GM12865 (cell line): ENCODE measurements at regions not wholly inside any gene's neighbourhood (a gene's known extent, or its start where the extent isn't known, plus 50 kb on each side); places are given as distances from the start of the nearest gene placed in this dataset.

Source experiments
- DNase-seq: peaks from one replicate; pipeline ENCODE4 v3.0.0; 2010; ENCODE audit warnings: low read depth
- H3K4me3 ChIP-seq: 2 replicates; pipeline ENCODE4 v1.5.1; 2011; ENCODE audit warnings: mild to moderate bottlenecking, low read depth, low read length, control low read depth
- TF ChIP-seq, protein P1 (sequence below): IDR thresholded peaks from 2 replicates; pipeline ENCODE4 v1.5.1; 2011; ENCODE audit warnings: low read length, control low read depth, low read depth, inconsistent platforms; ENCODE audit not compliant: insufficient read depth; ENCODE audit errors: missing control alignments

DNA sequence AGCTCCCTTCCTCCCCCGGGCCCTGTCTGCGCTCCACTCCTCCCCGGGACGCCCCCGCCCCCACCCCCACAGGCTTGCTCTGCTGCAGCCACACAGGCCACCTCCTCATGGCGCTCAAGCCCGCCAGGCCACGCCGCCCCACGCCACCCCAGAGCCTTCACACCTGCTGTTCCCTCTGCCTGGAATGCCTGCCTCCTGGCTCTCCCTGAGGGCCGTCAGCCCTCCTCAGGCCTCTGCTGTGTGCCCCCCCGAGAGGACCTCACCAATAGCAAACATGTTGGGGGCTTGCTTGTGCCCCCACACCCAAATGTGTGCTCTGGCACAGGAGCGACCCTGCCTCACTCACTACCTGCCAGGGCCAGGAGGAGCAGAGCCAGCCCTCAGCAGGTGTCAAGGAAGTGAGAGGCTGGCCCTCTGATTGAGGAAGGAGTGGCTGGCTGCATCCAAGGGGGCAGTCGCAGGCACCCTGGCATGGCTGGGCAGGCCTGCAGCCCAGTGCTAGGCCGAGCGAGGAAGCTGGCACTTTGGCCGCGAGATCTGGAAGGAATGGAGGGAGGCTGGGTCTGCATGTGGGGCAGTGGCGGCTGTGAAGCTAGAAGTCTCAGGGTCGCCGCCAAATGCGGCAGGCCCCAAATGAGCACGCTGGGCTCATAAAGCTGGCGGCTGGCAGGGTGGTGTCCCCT lies 86.5 kb downstream of the INHBB start:
- no peak overlapping the region for H3K4me3 ChIP-seq
- DNase-seq: no peak
- TF ChIP-seq, protein P1, sequence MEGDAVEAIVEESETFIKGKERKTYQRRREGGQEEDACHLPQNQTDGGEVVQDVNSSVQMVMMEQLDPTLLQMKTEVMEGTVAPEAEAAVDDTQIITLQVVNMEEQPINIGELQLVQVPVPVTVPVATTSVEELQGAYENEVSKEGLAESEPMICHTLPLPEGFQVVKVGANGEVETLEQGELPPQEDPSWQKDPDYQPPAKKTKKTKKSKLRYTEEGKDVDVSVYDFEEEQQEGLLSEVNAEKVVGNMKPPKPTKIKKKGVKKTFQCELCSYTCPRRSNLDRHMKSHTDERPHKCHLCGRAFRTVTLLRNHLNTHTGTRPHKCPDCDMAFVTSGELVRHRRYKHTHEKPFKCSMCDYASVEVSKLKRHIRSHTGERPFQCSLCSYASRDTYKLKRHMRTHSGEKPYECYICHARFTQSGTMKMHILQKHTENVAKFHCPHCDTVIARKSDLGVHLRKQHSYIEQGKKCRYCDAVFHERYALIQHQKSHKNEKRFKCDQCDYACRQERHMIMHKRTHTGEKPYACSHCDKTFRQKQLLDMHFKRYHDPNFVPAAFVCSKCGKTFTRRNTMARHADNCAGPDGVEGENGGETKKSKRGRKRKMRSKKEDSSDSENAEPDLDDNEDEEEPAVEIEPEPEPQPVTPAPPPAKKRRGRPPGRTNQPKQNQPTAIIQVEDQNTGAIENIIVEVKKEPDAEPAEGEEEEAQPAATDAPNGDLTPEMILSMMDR: no peak

DNA sequence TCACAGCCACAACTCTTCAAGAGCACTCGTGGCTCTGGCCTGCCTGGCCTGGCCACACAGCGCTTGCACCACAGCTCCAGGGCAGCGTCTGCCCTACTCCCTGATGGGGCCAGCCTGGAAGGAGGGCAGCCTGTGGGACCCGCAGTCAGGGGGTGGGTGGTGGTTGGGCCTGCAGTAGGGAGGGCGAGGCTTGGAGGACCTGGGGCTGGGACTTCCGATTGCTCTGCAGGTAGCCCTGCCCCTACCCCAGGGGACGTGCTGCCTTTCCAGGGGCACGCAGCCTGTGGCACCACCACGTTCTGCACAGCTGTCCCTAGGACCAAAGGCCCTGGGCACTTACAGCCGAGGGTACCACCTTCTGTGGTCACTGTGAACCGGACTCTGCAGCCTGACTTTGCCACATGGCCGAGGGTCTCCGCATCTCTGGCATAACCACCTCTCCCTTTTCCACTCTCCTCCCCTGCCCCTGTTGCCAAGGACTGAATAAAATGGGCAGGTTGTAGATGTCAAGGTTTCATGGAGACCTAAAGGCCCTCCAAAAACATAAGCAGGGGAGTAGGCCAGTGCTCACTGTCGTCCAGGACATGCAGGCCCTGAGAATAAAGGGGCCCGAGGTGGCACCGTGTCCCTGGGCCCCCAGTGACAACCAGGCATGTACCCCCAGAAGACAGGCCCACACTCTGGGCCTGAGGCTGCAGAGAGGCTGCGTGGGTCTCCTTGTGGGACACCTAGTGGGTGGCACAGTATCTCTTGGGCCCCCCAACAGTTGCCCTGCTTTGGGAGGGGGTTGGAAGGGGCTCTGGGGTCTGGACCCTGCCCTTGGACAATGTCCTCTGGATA lies 87.3 kb downstream of the INHBB start:
- DNase-seq: no peak
- H3K4me3 ChIP-seq: no peak overlapping the region
- TF ChIP-seq, protein P1: no peak

DNA sequence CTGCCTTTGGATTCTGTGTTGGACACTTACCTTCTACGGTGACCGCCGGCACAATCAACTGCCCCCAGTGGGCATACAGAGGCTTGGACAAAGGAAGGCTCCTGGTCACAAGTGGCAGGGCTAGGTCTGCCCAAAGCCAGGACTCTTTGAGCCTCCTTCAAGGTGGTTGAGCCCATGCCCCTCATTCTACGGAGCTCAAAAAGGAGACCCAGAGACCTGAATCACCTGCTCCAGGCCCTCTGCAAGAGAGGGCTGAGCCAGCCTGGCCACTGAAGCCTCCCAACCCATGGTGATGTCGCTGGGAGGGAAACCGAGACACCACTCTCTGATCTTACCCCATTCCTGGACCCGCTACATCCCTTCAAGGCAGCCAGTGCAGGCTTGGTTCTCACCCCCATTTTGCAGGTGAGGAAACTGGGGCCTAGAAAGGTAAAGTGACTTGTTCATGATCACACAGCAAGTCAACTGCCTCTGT lies 87.9 kb downstream of the INHBB start:
- TF ChIP-seq, protein P1: no peak
- DNase-seq: no peak
- H3K4me3 ChIP-seq: no peak overlapping the region

DNA sequence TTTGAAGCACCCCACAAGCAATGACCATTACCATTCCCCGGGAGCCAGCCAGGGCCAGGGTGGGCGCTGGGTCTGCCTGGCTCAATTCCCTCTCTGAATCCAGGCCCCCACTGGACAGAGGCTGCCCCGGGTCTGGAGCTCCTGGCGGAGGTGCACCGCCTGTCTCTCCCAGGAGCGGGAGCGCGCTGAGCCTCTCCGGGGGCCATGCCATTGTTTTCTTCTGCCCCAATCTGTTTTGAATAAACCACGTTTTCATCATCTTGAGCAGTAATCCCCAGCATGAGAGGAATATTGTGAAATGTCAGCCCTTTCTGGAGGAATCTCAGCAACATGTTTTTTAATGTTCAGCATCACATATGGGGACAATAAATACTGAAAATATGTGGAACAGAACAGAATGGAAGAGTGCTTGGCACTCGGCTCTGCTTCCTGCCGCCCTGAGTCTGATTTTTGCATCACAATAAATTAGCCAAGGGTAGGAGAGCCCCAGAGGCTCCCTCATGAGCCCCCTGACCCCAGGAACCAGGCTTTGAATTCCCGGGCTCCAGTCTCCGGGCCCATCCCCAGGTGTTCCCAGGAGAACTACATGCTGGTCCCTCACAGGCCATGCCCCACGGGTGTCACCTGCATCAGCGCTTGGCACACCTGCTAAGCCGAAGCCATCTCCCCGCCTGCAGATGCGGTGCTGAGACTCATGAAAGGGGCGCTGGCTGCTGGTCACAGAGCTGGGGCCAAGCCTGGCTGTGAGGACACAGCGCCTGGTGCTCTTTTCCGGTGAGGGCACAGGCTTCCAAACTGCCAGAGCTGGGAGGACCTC lies 88.8 kb downstream of the INHBB start:
- DNase-seq: no peak
- no peak overlapping the region for H3K4me3 ChIP-seq
- TF ChIP-seq, protein P1: no peak

DNA sequence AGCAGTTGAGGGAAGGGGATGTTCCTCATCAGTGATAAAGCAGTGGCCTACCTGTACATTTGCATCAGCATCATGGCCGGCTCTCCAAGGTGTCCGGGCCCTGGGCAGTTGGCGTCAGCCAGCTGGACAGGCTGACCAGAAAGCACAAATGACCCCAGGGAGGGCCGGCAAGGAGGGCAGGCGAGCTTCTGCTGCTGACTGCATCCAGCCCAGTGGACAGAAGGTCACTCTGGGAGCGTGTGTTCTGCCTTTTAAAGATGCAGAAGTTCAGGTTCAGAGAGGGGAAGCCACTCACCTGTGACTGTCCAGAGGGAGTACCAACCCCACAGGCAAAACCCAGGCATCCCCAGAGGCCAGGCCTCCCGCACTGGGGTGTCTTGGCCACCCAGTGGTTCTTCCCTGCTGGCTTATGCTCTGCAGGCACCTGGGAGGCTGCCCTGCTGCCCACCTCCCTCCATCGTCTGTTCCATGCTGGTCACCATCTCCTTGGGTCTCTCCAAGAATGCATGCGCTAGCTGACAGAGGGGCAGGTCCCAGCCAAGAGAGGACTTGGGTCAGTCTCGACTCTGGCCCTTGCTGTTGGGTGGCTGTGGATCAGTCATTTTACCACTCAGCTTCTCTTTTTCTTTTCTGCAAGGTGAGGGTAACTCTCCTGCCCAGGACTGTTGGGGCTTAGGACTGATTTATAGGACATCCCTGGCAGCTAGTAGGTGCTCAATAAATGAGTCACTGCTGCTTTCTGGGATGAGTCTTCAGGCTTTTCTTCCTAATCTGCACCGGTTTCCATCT lies 89.9 kb downstream of the INHBB start:
- H3K4me3 ChIP-seq: no peak overlapping the region
- TF ChIP-seq, protein P1: no peak
- DNase-seq: no peak

DNA sequence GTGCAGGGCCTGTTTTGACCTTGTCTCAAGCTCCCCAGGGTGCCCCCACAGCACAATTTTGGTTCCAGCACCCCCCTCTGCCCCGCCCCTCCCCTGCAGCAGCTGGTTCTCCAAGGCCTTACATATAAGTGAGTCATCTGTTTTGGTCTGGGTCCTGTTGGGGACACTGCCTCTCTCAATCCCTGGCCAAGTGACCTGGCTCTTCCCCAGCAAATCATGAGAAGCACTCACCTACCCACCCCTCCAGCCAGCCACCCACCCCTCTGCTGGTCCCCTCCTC lies 90.5 kb downstream of the INHBB start:
- no peak for DNase-seq
- H3K4me3 ChIP-seq: no peak overlapping the region
- TF ChIP-seq, protein P1: no peak
